K562 (cell line): ENCODE measurements at regions not wholly inside any gene's neighbourhood (a gene's known extent, or its start where the extent isn't known, plus 50 kb on each side); places are given as distances from the start of the nearest gene placed in this dataset.

Experiments used
- ATAC-seq: fragments of 200-7000 bp; cut with Tn5 transposase; 3 replicates; pipeline ENCODE4 v1.9.1; 2020; ENCODE audit warnings: moderate library complexity
- BruUV-seq: library from RNA; stranded (reverse); fragments of 400-500 nt; replicated peaks from 2 replicates; lab custom pipeline; 2021; lab: Mats Ljungman, UMichigan
- CTCF ChIA-PET: fragments of 300-600 bp; formaldehyde crosslinking; extraction: SDS; loops from one replicate; lab custom pipeline; 2021; ENCODE audit warnings: low intra/inter-chr PET ratio; lab: Yijun Ruan, JAX
- POLR2A ChIA-PET: fragments of 300-600, 350-650 bp; sonication (Branson Sonifier 250); formaldehyde crosslinking; extraction: SDS; loops from one replicate; lab custom pipeline; 2021; ENCODE audit warnings: antibody characterized with exemption, inconsistent platforms; lab: Yijun Ruan, JAX
- DNase-seq, 4 experiments: peaks; one replicate each; pipeline versions ENCODE4 v3.0.0 to v3.0.0-alpha.2; 2011 to 2018; ENCODE audit warnings: low spot score in 3 of 4, mixed read lengths in 3 of 4; ENCODE audit errors: extremely low read depth in 1 of 4
- FAIRE-seq: peaks from 2 replicates; lab custom pipeline; 2011; peaks lifted over from hg19 to GRCh38; lab: Jason Lieb, UNC
- H2AFZ ChIP-seq: 2 replicates; pipeline ENCODE4 v1.6.0; 2011; ENCODE audit warnings: low read depth, low read length, control low read depth, inconsistent platforms
- H3K27ac ChIP-seq: fragments of 200-600 bp; 3 replicates; pipeline ENCODE4 v1.8.0; 2011; ENCODE audit warnings: low read depth, mild to moderate bottlenecking, control low read depth, inconsistent platforms, low read length, moderate library complexity, mixed read lengths; ENCODE audit errors: extremely low read depth
- H3K27me3 ChIP-seq, 2 experiments: fragments of 300-600 bp in 1 of 2; 2 replicates in 1 of 2; 3 replicates in 1 of 2; pipeline versions ENCODE4 v1.6.0 to v1.8.0; 2011; ENCODE audit warnings: inconsistent platforms in 2 of 2, low read length in 2 of 2, mild to moderate bottlenecking in 1 of 2, mixed read lengths in 1 of 2, moderate library complexity in 1 of 2; ENCODE audit not compliant: control insufficient read depth in 2 of 2, insufficient read depth in 2 of 2
- H3K36me3 ChIP-seq: fragments of 300-600 bp; 3 replicates; pipeline ENCODE4 v1.8.0; 2011; ENCODE audit warnings: mild to moderate bottlenecking, low read length, inconsistent platforms; ENCODE audit not compliant: control insufficient read depth, insufficient read depth
- H3K4me1 ChIP-seq, 2 experiments: fragments of 200-600 bp in 1 of 2; replicated peaks in 1 of 2; 2 replicates in 1 of 2; 3 replicates in 1 of 2; pipeline versions ENCODE4 v1.5.1 to v1.8.0; 2011; ENCODE audit warnings: inconsistent platforms in 2 of 2, low read length in 2 of 2, mild to moderate bottlenecking in 1 of 2, mixed read lengths in 1 of 2, moderate library complexity in 1 of 2; ENCODE audit not compliant: control insufficient read depth in 2 of 2, insufficient read depth in 2 of 2
- H3K4me2 ChIP-seq: 2 replicates; pipeline ENCODE4 v1.6.1; 2011; ENCODE audit warnings: low read length, control low read depth, inconsistent platforms, mixed read lengths; ENCODE audit not compliant: insufficient read depth
- H3K4me3 ChIP-seq: fragments of 200-600 bp; sonication (generic), shearing (Covaris generic); 2 replicates; pipeline ENCODE4 v1.5.1; 2016; ENCODE audit warnings: control low read depth, inconsistent platforms
- H3K79me2 ChIP-seq: fragments of 200-600 bp; 3 replicates; pipeline ENCODE4 v1.8.0; 2011; ENCODE audit warnings: low read length, inconsistent platforms; ENCODE audit not compliant: control insufficient read depth, insufficient read depth
- H3K9ac ChIP-seq, 2 experiments: 2 replicates each; pipeline versions ENCODE4 v1.6.0 to v1.6.1; 2011; ENCODE audit warnings: low read depth in 2 of 2, low read length in 2 of 2, control low read depth in 1 of 2, inconsistent platforms in 1 of 2, mild to moderate bottlenecking in 1 of 2, mixed read lengths in 1 of 2; ENCODE audit not compliant: insufficient read depth in 1 of 2
- H3K9me1 ChIP-seq: one replicate; pipeline ENCODE4 v1.6.0; 2011; ENCODE audit warnings: inconsistent platforms, mild to moderate bottlenecking, low read length, moderate library complexity; ENCODE audit not compliant: control insufficient read depth, insufficient read depth
- H3K9me3 ChIP-seq: replicated peaks from 2 replicates; pipeline ENCODE4 v1.5.1; 2011; ENCODE audit warnings: low read depth, low read length, inconsistent platforms; ENCODE audit not compliant: control insufficient read depth, insufficient read depth
- H4K20me1 ChIP-seq: replicated peaks from 2 replicates; pipeline ENCODE4 v1.6.1; 2011; ENCODE audit warnings: low read length, inconsistent platforms, mixed read lengths; ENCODE audit not compliant: control insufficient read depth, insufficient read depth
- SAP30 ChIP-seq: fragments of 200-600 bp; sonication (generic); IDR thresholded peaks from 2 replicates; pipeline ENCODE4 v1.6.1; 2012; ENCODE audit warnings: borderline replicate concordance, low read depth, mild to moderate bottlenecking, moderate library complexity, low read length, control low read depth, inconsistent platforms; ENCODE audit not compliant: insufficient read depth, poor library complexity, severe bottlenecking
- ZNF165 ChIP-seq: fragments of 250-450 bp; sonication (Bioruptor Pico); IDR thresholded peaks from 2 replicates; pipeline ENCODE4 v1.4.0; 2020; ENCODE audit warnings: borderline replicate concordance
- ZNF318 ChIP-seq, 2 experiments: fragments of 450-650 bp; IDR thresholded peaks; 2 replicates each; pipeline ENCODE4 v1.6.1; 2016; ENCODE audit warnings: mild to moderate bottlenecking in 2 of 2, borderline replicate concordance in 1 of 2, low read depth in 1 of 2, moderate library complexity in 1 of 2
- ZNF407 ChIP-seq: fragments of 450-650 bp; IDR thresholded peaks from 2 replicates; pipeline ENCODE4 v1.6.1; 2016; ENCODE audit warnings: low read depth
- WGBS: fragments of 100-300 bp; shearing (Covaris generic); methylation state at CpG from one replicate; pipeline ENCODE4 v1.1.6; 2016; ENCODE audit warnings: low coverage, mixed read lengths; ENCODE audit not compliant: insufficient coverage; ENCODE audit errors: missing lambda C conversion rate; 5-methylcytosine and 5-hydroxymethylcytosine counted together
- in situ Hi-C: fragments of 300-500 bp; cut with MboI; formaldehyde crosslinking; loops from 4 replicates; pipeline ENCODE4 v1.15.0; 2018; ENCODE audit warnings: inconsistent platforms, mixed read lengths
- intact Hi-C: fragments of 100-400 bp; cut with micrococcal nuclease; formaldehyde crosslinking; loops from 2 replicates; pipeline ENCODE4 v1.14.2; 2022

- Histone ChIP-seq H3K9me3 (0 out of 2 replicates have a peak, but pooled peaks cover under 1% of the 10 kb centered on the region), H3K36me3 (no peaks in the 10 kb centered on the region), H3K4me2 (no peak overlapping the region), H4K20me1 (no peaks in the 10 kb centered on the region), H2AFZ (no peak overlapping the region), H3K27ac (no peak overlapping the region), H3K9ac (no peak overlapping the region), H3K4me1 (no peaks in the 10 kb centered on the region), H3K79me2 (no peaks in the 10 kb centered on the region), H3K27me3 (no peaks in the 10 kb centered on the region), H3K4me3 (no peak overlapping the region), H3K9me1 (no peaks in the 10 kb centered on the region)
- intact Hi-C loops (no loop called here), in situ Hi-C loops (no loop called here)
- POLR2A ChIA-PET, result no interaction called here
- CTCF ChIA-PET, result no interaction called here
- FAIRE-seq (no peak), DNase-seq (no peak), ATAC-seq (no peak)
- no TSS peak for BruUV-seq
- TF ChIP-seq ZNF318 (IDR thresholded peaks at IDR 0.05; ENCODE audit: borderline replicate concordance in 1 of 2, low read depth in 1 of 2), result no peak
- TF ChIP-seq ZNF165 (CRISPR knock-in tag), result no peak
- no peak for TF ChIP-seq ZNF407
- TF ChIP-seq SAP30, result no peak
- 0% methylated on average over 3 of the region's 3 CpGs for WGBS
Observed at GRCh38 chr15:95228856-95229555, 997.6 kb downstream of the MCTP2 start.
